Dedifferentiated amniotic fluid mesenchymal stem cell (primary cell): ENCODE measurements at regions not wholly inside any gene's neighbourhood (a gene's known extent, or its start where the extent isn't known, plus 50 kb on each side); places are given as distances from the start of the nearest gene placed in this dataset.
"Not testable (repeated sequence)": the region's sequence is repeated elsewhere in the genome, so short reads cannot be mapped to it uniquely, and the experiment has no call there.

Experiments used
- DNase-seq: peaks from one replicate; pipeline ENCODE4 v3.0.0-alpha.2; 2016; ENCODE audit errors: extremely low spot score

DNA sequence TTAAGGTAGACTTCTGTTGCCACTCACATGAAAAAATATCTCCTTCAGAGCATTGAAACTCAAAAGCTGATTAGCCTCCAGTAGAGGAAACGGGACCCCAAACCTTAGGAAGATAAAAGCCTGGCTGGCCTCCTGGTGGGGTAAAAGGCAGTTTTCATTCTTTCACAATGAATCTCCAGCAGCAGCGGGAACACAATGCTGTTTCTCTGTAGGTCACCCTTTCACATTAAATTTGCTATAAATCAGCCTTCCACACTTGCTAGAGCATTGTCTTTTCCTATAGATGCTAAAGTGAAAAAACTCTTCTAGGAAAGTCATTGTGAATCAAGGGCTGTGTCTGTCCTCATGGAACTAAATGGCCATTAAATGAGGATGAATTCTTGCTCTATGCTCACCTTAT is 207.3 kb upstream of the MAGEB2 start:
- no peak for DNase-seq

DNA sequence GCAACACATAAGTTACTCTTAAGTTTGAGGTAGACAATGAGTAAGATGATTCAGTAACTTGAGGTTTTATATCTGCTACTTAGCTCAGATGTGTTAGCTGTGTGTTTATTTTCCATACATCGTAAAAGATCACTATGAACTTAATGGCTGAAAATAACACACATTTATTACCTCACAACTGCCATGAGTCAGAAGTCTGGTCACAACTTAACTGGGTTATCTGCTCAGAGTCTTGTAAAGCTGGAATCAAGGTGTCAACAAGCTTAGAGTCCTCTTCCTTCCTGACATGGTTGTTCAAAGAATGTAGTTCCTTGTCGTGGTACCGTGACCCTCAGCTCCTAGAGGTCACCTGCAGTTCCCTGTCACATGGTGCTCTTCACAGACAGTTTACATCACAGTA is 204.9 kb upstream of the MAGEB2 start:
- no peak for DNase-seq

DNA sequence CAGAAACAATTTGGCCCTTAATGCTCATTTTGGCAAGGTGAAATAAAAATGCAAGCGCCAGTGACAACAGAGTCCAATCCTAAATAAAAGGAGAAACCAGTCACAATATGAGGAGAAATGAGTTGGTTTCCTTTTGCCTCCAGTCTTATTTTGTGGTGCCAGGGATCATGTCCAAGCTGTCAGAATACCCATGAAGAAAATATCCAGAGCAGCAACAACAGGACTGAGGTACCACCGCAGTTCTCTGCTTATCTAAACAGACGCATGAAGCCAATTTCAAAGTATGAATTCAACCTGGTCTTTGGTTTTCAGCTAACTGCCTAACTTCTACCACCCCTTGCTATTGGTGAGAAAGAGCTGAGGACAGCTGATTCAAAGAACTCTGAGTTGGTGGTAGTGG is 199.9 kb upstream of the MAGEB2 start:
- peak; percentile 10 for DNase-seq

DNA sequence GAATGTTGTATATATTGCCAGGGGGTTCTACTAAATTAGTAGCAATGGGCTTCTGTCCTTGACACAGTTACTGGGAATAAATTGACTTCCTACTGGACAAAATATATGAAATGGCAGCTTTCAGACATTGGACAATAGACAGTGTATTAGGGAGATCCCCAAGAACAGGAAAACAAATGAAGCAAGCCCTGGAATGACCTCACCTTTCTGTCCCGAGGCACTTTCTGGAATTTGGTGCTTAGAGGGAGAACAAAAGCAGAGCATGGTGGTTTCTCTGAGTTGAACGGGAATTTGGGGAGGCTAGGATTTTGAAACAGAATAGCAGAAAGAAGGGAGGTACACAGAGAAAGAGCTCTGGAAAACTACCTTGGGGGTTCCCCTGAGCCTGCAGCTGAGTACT is 187.7 kb upstream of the MAGEB2 start:
- no peak for DNase-seq

DNA sequence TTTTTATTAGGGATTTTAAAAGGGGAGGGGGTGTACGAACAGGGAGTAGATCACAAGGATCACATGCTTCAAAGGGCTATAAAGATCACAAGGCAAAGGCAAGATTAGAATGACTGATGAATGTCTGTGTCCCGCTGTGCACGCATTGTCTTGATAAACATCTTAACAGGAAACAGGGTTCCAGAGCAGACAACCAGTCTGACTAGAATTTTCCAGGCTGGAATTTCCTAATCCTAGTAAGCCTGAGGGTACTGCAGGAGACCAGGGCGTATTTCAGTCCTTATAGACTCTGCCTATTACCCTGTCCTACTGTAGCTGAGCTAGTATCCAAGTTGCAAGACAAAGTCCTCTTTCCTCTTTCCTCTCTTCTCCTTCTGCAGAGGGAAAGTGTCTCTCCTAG is 179.0 kb upstream of the MAGEB2 start:
- not testable (repeated sequence) for DNase-seq

DNA sequence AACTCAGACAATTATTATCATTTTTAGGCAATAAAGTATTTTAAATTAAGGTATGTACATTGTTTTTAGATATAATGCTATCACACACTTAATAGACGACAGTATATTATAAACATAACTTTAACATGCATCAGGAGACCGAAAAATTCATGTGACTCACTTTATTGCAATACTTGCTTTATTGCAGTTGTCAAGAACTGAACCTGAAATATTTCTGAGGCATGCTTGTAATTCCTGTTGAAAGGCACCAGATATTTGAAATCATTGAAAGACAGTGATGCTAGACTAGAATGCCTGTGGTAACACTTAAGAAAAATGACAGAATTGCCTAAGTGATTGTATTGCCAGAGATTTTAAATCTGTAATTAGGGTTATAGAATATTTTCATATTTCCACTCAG is 175.6 kb upstream of the MAGEB2 start:
- DNase-seq = peak; percentile 31

DNA sequence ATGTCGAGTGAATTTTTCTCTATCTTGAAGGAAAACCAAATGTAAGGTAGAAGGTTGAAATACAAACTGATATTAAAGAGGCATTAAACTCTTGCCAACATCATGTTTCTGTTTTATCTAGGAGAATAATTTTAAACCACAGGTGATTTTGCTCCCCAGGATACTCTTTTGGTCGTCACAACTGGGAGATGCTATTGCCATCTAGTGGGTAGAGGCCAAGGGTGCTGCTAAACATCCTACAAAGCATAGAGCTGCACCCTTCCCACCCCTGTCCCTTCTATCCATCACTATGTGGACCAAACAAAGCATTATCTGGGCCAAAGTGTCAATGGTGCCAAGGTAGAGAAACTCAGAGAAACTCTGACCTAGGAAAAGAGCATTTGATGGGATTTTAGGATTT is 154.6 kb upstream of the MAGEB2 start:
- no peak for DNase-seq

DNA sequence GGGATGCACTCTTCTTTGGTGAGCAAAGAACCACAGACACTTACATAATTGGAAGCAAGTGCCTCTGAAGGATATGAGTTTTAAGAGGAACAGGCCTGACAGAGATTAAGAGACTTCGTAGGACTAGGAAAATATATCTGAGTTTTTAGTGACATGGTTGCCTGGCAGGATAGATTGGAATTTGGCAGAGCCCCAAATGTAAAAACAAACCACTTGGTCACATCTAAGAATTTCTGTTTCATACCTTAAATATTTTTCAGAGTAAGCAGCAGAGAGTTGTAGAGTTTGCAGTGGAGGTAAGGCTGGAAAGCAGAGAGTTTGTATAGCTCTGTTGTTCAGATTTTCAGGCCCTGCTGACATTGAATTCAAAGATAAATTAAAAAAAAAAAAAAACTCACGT is 150.1 kb upstream of the MAGEB2 start:
- DNase-seq = no peak

DNA sequence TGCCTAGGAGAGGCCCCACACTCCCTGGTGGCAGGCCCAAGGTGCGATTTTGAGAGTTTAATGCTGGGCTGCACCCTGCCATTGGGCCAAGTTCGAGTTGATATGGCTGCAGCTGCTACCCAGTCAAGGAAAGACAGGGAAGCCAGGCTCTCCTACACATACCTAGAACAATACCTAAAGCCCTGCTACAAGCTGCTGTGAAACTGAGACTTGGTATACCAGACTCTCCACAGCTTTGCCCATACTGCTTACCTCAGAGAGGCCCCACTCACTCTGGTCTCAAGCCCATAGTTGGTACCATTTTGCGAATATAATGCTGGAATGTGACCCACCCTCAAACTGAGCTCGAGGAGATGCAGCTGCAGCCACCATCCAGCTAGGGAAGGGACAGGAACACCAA is 147.7 kb upstream of the MAGEB2 start:
- DNase-seq = no peak

DNA sequence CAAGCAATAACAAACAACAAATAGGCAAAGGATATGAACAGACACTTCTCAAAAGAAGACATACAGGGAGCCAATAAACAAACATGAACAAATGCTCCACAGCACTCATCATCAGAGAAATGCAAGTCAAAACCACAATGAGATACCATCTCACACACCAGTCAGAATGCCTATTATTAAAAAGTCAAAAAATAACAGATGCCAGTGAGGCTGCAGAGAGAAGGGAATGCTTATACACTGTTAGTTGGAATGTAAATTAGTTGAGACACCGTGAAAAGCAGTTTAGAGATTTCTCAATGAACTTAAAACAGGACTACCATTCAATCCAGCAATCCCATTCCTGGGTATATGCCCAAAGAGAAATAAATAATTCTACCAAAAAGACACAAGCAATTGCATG is 129.8 kb upstream of the MAGEB2 start:
- DNase-seq = no peak

DNA sequence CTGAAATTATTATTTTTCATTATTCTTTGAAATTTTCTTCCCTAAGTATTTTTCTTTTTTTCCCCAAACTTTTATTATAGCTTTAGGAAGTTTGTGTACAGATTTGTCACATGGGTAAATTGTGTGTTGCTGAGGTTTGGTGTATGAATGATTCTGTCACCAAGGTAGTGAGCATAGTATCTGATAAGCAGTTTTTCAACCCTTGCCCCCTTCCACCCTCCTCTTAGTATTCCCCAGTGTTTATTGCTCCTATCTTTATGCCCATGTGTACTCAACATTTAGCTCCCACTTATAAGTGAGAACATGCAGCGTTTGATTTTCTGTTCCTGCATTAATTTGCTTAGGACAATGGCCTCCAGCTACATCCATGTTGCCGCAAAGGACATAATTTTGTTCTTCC is 103.9 kb upstream of the MAGEB2 start:
- DNase-seq = no peak

DNA sequence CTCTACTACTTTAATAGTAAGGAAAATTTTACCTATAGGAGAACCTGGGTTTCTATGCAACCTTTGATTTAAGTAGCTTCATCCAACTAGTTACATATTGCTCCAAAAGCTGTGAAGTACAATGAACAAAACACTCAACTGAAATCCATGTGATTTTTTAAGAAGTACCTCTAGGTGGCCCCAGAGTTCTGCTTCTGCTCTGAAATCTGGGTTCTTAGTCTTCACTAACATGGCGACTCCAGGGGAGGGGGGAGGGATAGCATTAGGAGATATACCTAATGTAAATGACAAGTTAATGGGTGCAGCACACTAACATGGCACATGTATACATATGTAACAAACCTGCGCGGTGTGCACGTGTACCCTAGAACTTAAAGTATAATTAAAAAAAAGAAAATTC is 73.4 kb upstream of the MAGEB2 start:
- DNase-seq = peak; percentile 41

DNA sequence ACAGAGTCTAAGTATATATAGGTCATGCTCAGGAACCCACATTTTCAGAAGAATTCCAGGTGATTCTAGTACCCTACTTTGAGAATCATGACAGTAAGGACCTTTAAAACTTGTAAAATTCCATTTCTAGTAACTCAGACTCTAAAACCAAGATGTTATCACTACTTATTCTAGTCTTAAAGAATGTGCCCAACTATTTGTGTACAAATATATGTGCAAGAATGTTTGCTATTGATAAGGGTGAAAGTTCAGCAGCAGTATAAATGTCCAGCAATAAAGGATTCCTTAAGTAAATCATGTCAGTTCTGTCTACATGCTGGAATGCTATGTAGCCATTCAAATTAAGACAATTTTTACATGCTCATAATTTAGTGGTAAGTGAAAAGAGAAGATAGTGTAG is 71.1 kb upstream of the MAGEB2 start:
- no peak for DNase-seq

DNA sequence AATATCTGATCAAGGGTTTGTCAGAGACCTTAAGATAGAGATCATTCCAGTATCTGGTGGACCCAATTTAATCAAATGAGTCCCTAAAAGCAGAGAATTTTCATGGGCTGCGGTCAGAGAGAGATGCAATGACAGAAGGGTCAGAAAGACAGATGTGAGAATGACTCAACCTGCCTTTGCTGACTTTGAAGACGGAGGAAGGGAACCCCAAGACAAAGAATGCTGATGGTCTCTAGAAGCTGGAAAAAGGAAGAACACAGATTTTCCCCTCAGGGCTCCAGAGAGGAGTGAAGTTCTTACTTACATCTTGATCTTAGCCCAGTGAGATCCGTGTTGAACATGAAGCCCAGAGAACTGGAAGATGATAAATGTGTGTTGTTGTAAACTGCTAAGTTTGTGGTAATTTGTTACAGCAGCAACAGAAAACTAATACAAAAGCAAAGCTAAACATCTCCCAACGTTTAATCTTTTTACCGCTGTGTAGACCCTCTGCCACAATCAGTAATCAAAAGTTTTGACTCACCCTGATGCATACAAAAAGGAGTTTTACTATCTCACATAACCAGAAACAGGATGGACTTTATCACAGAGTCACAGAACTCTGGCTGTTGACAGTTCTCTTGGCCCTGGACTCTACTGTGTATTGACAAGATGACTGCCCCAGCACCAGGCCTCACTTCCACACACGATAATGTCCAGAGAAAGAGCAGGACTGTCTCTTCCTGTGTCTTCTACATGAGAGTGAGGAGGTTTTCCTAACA is 70.2 kb upstream of the MAGEB2 start:
- no peak for DNase-seq

DNA sequence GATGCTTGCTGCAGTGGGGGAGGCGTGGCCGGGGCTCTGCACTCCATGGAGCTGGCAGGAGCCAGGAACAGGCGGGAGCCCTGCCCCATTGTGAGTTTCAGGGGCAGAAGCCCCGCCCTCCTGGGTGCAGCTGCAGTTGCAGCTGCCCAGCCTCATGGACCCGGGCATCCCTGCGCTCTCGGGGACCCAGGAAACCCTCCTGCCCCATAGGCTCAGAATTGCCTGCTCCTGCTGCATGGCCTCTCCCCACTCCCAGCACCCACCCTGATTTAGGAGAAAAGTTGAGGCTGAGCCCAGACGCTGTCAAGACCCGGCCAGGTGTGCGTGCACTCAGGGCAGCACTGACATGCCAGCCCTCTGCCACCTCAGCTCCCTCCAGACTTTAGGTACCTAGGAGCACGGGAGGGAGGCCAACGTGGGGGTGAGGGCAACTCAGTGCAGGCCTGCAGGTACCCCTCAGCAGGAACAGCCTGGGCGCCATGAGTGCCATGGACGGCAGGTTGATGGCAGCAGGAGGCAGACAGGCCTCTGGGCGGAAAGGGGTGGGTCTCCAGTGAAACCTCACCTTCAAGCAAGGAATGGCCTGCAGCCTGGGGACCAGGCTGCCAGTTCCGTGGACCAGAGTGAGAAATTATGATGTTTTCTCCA is 67.2 kb upstream of the MAGEB2 start:
- DNase-seq = no peak

DNA sequence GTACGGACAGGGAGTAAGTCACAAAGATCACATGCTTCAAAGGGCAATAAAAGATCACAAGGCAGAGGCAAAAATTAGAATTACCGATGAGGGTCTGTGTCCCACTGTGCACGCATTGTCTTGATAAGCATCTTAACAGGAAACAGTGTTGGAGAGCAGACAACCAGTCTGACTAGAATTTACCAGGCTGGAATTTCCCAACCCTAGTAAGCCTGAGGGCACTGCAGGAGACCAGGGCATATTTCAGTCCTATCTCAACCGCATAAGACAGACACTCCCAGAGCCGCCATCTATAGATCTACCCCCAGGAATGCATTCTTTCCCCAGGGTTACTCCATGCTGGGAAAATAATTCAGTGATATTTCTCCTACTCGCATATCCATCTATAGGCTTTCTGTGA is 66.2 kb upstream of the MAGEB2 start:
- DNase-seq = not testable (repeated sequence)

DNA sequence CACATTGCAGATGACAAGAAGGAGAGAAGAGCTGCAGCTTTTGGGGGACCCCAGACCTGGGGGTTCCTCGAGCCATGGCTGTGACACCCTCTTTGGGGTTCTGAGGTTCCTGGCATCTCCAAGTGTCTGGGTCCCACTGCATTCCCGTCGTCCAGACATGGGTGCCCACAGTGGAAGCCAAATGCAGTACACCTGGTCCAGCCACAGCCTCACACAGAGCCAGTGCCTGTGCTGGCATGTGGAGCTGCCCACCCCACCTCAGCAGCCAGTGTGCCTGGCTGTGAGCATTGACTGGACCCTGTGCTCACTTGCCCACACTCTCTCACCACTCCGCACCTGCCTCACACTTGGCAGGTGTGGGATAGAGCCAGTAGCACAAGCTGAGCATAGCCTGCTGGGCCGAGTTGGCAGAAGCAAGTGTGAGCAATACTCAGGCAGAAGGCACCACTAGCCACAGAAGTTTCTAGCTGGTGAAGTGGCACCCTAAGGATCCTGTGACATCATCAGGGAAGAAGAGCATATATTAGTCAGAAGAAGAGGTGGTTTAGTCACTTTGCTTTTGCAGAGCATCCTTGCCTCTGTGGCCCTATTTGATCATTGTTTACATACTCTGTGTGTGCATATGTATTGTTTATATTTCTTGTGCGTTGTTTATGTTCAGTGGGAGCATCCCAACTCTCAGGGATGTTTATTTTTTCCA is 65.0 kb upstream of the MAGEB2 start:
- no peak for DNase-seq

DNA sequence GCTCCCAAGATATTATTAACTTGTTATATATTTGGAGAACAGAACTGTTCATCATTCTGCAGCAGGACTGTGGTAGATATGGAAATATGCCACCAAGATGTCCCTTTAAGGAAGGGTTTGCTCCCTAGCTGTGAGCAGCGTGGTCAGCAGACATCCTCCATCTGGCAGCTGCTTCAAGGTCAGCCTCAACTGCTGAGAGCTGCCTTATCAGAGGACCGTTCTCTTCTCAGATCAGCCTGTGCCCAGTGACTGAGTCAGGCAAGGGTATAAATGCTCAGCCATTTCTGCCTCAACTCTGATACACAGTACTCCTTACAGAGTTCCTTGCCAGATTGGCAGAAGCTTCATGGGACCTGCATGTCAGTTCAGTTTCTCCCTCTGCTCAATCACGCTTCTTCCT is 63.4 kb upstream of the MAGEB2 start:
- no peak for DNase-seq

DNA sequence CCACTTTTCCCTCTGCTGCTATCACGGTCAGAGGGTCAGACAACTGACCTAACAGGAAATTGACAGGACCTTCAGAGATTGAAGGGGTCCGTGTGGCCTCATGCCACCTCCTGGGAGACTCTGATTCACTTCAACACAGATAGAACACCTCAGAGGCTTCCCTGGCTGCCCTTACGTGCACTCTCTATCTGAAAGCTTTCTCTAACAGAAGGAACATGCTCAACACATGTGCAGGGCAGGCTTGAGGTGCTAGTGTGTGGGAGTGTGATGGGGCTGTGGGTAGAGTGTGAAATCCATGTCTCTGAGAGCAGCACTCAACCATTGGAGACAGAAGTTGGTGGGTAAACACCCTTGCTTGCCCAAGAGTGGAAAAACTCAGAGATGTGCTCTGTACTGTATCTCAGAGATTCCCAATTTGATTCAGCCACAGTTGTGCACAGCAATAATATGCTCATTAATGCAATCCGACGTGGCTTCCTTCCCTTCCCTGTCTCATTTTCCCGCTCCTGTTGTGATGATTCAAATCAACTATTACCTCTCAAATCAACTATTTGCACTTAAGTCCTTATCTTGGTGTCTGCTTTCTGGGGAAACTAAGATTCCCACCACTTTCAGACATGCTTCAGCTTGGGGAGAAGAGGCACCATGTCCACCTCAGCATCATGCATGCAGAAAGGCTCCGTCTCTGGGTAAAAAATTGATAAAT is 62.0 kb upstream of the MAGEB2 start:
- no peak for DNase-seq

DNA sequence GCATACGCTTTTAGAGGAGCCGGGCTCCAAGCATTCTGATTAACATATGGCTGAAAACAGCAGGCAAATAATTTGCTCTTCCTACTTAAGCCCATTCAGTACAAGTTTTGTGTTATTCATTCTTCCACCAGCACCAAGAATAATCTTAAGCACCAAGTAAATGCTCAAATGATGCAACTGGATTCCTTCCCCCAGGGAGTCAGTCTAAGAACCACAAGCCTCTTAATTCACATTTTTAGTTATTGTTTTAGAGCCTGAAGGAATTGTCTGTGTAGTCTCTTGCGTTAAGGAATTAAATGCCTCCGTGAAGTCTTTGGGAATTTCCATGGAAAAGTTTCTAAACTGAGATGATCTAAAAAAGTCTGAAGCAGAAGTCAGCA is 61.5 kb upstream of the MAGEB2 start:
- peak; percentile 39 for DNase-seq

DNA sequence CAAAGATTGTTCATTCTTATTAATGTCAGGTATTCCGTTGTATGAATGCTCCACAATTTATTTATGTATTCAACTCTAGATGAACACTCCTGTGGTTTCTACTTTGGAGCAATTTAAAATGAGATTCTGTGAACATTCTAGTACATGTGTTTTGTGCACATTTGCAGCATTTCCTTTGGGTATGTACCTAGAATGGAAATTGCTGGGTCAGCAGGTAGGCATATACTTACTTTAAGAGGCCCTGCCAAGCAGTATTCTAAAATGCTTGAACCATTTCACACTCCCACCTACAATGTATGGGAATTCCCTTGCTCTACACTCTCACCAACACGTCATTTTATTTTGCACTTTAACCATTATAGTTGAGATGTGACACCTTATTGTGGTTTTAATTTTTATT is 59.4 kb upstream of the MAGEB2 start:
- no peak for DNase-seq

DNA sequence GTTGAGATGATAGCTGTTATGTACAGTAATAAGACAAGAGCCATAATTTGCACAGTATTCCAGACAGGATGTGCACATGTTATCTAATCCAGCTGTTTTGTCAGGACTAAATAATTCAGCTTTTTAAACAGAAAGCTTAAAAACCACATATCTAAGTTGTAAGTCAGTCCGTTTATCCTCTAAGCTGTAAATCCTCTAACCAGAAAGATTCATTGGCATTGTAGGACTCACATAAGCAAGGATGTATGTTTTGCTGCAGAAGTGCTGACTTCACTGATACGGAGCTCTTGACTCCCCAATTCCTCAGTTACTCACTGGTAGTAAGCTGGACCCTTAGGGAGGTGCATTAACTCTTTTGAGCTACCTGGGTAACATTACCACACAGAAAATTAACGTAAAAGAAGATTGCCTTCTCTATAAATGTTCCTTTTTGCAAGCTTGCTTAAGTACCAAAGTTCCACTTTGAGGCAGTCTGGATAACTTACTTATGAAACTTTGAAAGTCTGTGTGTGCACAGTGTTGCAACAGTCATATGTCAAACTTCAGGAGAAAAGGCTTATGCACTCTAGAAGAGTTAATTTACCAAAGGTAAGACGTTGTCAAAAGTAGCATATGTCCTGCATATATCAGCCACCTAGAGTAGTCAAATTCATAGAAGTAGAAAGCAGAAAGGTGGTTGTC is 58.3 kb upstream of the MAGEB2 start:
- no peak for DNase-seq
